ENCODE measurements at regions not wholly inside any gene's neighbourhood (a gene's known extent, or its start where the extent isn't known, plus 50 kb on each side); places are given as distances from the start of the nearest gene placed in this dataset.

DNA sequence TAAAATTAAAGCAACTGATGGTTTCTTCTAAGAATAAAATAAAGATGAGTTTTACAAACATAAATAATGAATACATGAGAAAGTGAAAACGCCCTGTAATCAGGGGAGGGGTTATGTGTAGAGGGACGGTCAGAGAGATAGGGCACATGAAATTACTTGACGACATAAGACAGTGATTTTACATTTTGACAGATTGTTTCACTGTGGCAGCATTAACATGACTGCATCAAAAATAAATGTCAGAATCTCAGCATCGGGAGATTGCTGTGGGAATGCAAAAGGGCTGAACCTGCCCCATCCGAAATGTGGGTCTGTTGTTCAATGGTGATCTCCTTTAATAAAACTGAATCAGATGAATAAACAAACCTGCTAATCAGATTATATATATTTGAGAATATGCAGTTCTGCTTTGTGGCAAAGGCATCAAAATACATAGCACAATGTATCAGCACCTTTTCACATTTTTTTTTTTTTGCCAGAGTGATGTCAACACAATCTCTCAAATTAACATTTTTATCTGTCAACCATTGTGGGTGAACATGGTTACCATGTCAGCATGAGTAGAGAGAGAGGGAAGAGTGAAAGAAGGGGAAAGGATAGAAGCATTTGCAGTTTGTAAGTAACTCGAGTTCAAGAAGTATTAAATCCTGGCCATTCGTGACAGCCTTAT is 177.1 kb upstream of the MAN1A1 start:
- no peak overlapping the region for H3K27ac ChIP-seq
- WGBS, 5 donors = 83 to 92% (median 89%) methylated on average over 7 of the region's 7 CpGs
- no peak for DNase-seq
- no peak overlapping the region for H3K4me3 ChIP-seq
- no peak for TF ChIP-seq POLR2AphosphoS5 (IDR thresholded peaks at IDR 0.05)
- no peaks in the 10 kb centered on the region for H3K9me3 ChIP-seq
- no peaks in the 10 kb centered on the region for H3K4me1 ChIP-seq
- no peaks in the 10 kb centered on the region for H3K27me3 ChIP-seq (replicated peaks in 1 of 7)
- H3K36me3 ChIP-seq = no peaks in the 10 kb centered on the region
- intact Hi-C loops (cut with DNase I; ENCODE audit: low total_unique reads) = no loop called here

DNA sequence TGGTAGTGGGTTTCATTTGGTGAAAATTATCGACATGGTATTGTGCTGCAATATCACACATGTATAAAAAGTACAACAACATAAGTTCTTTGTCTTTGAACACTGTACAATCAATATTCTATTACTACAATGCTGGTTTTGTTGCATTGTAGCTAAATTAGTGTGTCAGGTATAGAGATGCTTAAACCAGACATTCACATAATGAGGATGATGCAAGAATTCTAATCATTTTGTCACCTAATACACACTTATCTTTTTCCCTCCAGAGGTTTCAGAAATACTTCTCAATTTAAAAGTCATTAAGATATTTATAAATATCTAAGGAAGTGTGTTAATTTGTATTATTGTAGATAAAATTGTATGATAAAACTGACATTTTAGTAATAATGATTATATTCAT is 174.8 kb upstream of the MAN1A1 start:
- intact Hi-C loops (cut with DNase I; ENCODE audit: low total_unique reads) = no loop called here
- WGBS, 5 donors = 90 to 98% (median 93%) methylated on average over 1 of the region's 1 CpG
- H3K27me3 ChIP-seq (replicated peaks in 1 of 7) = no peaks in the 10 kb centered on the region
- DNase-seq = no peak
- no peak overlapping the region for H3K4me3 ChIP-seq
- H3K9me3 ChIP-seq = no peaks in the 10 kb centered on the region
- no peaks in the 10 kb centered on the region for H3K4me1 ChIP-seq
- no peak overlapping the region for H3K27ac ChIP-seq
- TF ChIP-seq POLR2AphosphoS5 (IDR thresholded peaks at IDR 0.05) = no peak
- no peak for TF ChIP-seq POLR2A (IDR thresholded peaks at IDR 0.05)
- no peak for TF ChIP-seq CTCF (IDR thresholded peaks at IDR 0.05 in 8 of 11, conservative IDR thresholded peaks at IDR 0.05 in 3 of 11)
- H3K36me3 ChIP-seq = no peaks in the 10 kb centered on the region

- intact Hi-C loops (cut with DNase I; ENCODE audit: low total_unique reads) = no loop called here
- TF ChIP-seq POLR2A (IDR thresholded peaks at IDR 0.05) (no peak), POLR2AphosphoS5 (IDR thresholded peaks at IDR 0.05) (no peak), CTCF (IDR thresholded peaks at IDR 0.05 in 8 of 11, conservative IDR thresholded peaks at IDR 0.05 in 3 of 11) (no peak)
- Histone ChIP-seq H3K4me1 (no peaks in the 10 kb centered on the region), H3K4me3 (no peak overlapping the region), H3K27me3 (replicated peaks in 1 of 7) (no peaks in the 10 kb centered on the region), H3K36me3 (no peaks in the 10 kb centered on the region), H3K27ac (no peak overlapping the region), H3K9me3 (no peaks in the 10 kb centered on the region)
- 12 to 25% (median 19%) methylated on average over 1 of the region's 1 CpG for WGBS, 5 donors
- no peak for DNase-seq
These were observed 174.0 kb upstream of the MAN1A1 start for GRCh38 chr6:119523556-119523955.

GRCh38 chr6:119521251-119521650 is 171.7 kb upstream of the MAN1A1 start:
- 79 to 98% (median 93%) methylated on average over 1 of the region's 1 CpG for WGBS, 5 donors
- no peak for DNase-seq
- no peaks in the 10 kb centered on the region for H3K36me3 ChIP-seq
- no peak overlapping the region for H3K4me3 ChIP-seq
- no peaks in the 10 kb centered on the region for H3K27me3 ChIP-seq (replicated peaks in 1 of 7)
- H3K27ac ChIP-seq = no peak overlapping the region
- intact Hi-C loops (cut with DNase I; ENCODE audit: low total_unique reads) = no loop called here
- no peaks in the 10 kb centered on the region for H3K4me1 ChIP-seq
- TF ChIP-seq POLR2AphosphoS5 (IDR thresholded peaks at IDR 0.05) = no peak
- no peak for TF ChIP-seq CTCF (IDR thresholded peaks at IDR 0.05 in 8 of 11, conservative IDR thresholded peaks at IDR 0.05 in 3 of 11)
- TF ChIP-seq POLR2A (IDR thresholded peaks at IDR 0.05) = no peak
- no peaks in the 10 kb centered on the region for H3K9me3 ChIP-seq

- Histone ChIP-seq H3K4me3 (no peak overlapping the region), H3K27ac (no peak overlapping the region), H3K36me3 (no peaks in the 10 kb centered on the region), H3K9me3 (no peaks in the 10 kb centered on the region), H3K27me3 (replicated peaks in 1 of 7) (no peaks in the 10 kb centered on the region), H3K4me1 (no peaks in the 10 kb centered on the region)
- no peak for DNase-seq
- TF ChIP-seq POLR2A (IDR thresholded peaks at IDR 0.05) (no peak), POLR2AphosphoS5 (IDR thresholded peaks at IDR 0.05) (no peak), CTCF (IDR thresholded peaks at IDR 0.05 in 8 of 11, conservative IDR thresholded peaks at IDR 0.05 in 3 of 11) (no peak)
- intact Hi-C loops (cut with DNase I; ENCODE audit: low total_unique reads) = no loop called here
These were observed 167.9 kb upstream of the MAN1A1 start for GRCh38 chr6:119517428-119517827.

Measured in spleen (tissue), 11 donors.